NT2/D1 (cell line): ENCODE measurements at regions not wholly inside any gene's neighbourhood (a gene's known extent, or its start where the extent isn't known, plus 50 kb on each side); places are given as distances from the start of the nearest gene placed in this dataset.

ENCODE experiments used
- SUZ12 ChIP-seq: IDR thresholded peaks from 2 replicates; pipeline ENCODE4 v1.6.1; 2011; ENCODE audit not compliant: insufficient read length, insufficient read depth; ENCODE audit errors: extremely low read depth
- YY1 ChIP-seq: IDR thresholded peaks from 2 replicates; pipeline ENCODE4 v1.6.1; 2011; ENCODE audit not compliant: insufficient read length, insufficient read depth
- ZNF274 ChIP-seq: IDR thresholded peaks from 2 replicates; pipeline ENCODE4 v1.6.1; 2011; ENCODE audit warnings: mild to moderate bottlenecking, low read depth, low read length

DNA sequence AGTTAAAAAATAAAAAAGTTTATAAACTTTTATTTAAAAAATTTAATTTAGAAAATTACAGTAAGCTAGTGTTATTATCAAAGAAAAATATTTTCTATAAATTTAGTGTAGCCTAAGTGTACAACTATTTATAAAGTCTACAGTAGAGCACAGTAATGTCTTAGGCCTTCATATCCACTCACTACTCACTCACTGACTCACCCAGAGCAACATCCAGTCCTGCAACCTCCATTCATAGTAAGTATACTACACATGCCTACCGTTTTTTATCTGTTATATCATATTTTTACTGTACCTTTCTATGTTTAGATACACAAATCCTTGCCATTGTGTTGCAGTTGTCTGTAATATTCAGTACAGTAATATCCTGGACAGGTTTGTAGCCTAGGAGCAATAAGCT is 129.0 kb upstream of the FAM47B start:
- TF ChIP-seq SUZ12 (no peak), ZNF274 (no peak), YY1 (no peak)
